Upper lobe of left lung (tissue), 6 donors: ENCODE measurements at regions not wholly inside any gene's neighbourhood (a gene's known extent, or its start where the extent isn't known, plus 50 kb on each side); places are given as distances from the start of the nearest gene placed in this dataset.

Experiments
- ATAC-seq, 2 donors: fragments of 200-7000 bp; cut with Tn5 transposase; one replicate each; pipeline ENCODE4 v1.9.1; 2022; ENCODE audit warnings: mild to moderate bottlenecking in 2 of 2, moderate library complexity in 2 of 2; ENCODE audit not compliant: low FRiP score in 2 of 2
- DNase-seq, 2 donors: peaks; one replicate each; pipeline ENCODE4 v3.0.0-alpha.2; 2019 to 2020
- H3K27ac ChIP-seq, 4 donors: fragments of 200-600 bp; sonication (generic); one replicate each; pipeline ENCODE4 v1.5.1; 2016 to 2019
- H3K27me3 ChIP-seq, 4 donors: fragments of 200-600 bp; sonication (generic); one replicate each; pipeline ENCODE4 v1.5.1; 2017 to 2019
- H3K36me3 ChIP-seq, 4 donors: fragments of 200-600 bp; sonication (generic); one replicate each; pipeline ENCODE4 v1.5.1; 2016 to 2019
- H3K4me1 ChIP-seq, 4 donors: fragments of 200-600 bp; sonication (generic); one replicate each; pipeline ENCODE4 v1.5.1; 2018 to 2019
- H3K4me3 ChIP-seq, 4 donors: fragments of 200-600 bp; sonication (generic); one replicate each; pipeline ENCODE4 v1.5.1; 2017 to 2019; ENCODE audit warnings: mild to moderate bottlenecking in 2 of 4, moderate library complexity in 1 of 4
- H3K9me3 ChIP-seq, 4 donors: fragments of 200-600 bp; sonication (generic); one replicate each; pipeline ENCODE4 v1.5.1; 2018 to 2019
- CTCF ChIP-seq, 6 experiments: fragments of 450-650 bp in 4 of 6; fragments of 200-600 bp in 2 of 6; sonication (generic) in 2 of 6; IDR thresholded peaks; one replicate each; pipeline ENCODE4 v1.5.1; 2016 to 2019; ENCODE audit warnings: antibody characterized with exemption in 6 of 6
- EP300 ChIP-seq, 4 donors: sonication (generic); formaldehyde crosslinking; IDR thresholded peaks; one replicate each; pipeline ENCODE4 v1.5.1; 2017; ENCODE audit warnings: antibody characterized with exemption in 4 of 4, control low read depth in 2 of 4
- POLR2A ChIP-seq, 4 donors: fragments of 450-650 bp; IDR thresholded peaks; one replicate each; pipeline ENCODE4 v1.5.1; 2016 to 2017; ENCODE audit warnings: antibody characterized with exemption in 4 of 4, mild to moderate bottlenecking in 2 of 4
- POLR2AphosphoS5 ChIP-seq, 2 donors: sonication (generic); formaldehyde crosslinking; IDR thresholded peaks; one replicate each; pipeline ENCODE4 v1.5.1; 2017; ENCODE audit warnings: antibody characterized with exemption in 2 of 2
- WGBS, 2 donors: methylation state at CpG; one replicate each; pipeline ENCODE4 v1.1.5; 2017 to 2018; 5-methylcytosine and 5-hydroxymethylcytosine counted together
- donor health status: DM: no; HTN: no; CAD: no; lungs with moderate emphysema.
- donor health status: DM: no; HTN: yes; CAD: no; lungs with severe emphysema.

GRCh38 chr18:34611904-34612303, 98.2 kb upstream of the DTNA start:
- 97 to 98% methylated on average over 7 to 10 of the region's 10 CpGs for WGBS, 2 donors
- peak in 1 of 2 donors; percentile 43 for ATAC-seq
- TF ChIP-seq EP300 (IDR thresholded peaks at IDR 0.05) (no peak), CTCF (IDR thresholded peaks at IDR 0.05) (no peak), POLR2AphosphoS5 (IDR thresholded peaks at IDR 0.05) (no peak), POLR2A (IDR thresholded peaks at IDR 0.05) (no peak)

GRCh38 chr18:34620258-34620861, 89.7 kb upstream of the DTNA start:
- no peaks in the 10 kb centered on the region for H3K36me3 ChIP-seq
- no peaks in the 10 kb centered on the region for H3K27me3 ChIP-seq
- H3K4me1 ChIP-seq, result no peaks in the 10 kb centered on the region
- no peak overlapping the region for H3K27ac ChIP-seq
- no peak for ATAC-seq
- DNase-seq, result no peak
- no peaks in the 10 kb centered on the region for H3K9me3 ChIP-seq
- 82 to 85% methylated on average over 5 of the region's 5 CpGs for WGBS, 2 donors
- no peak overlapping the region for H3K4me3 ChIP-seq
- TF ChIP-seq CTCF (IDR thresholded peaks at IDR 0.05) (no peak), EP300 (IDR thresholded peaks at IDR 0.05) (no peak), POLR2A (IDR thresholded peaks at IDR 0.05) (no peak), POLR2AphosphoS5 (IDR thresholded peaks at IDR 0.05) (no peak)

More at GRCh38 chr18:34611904-34612303, 98.2 kb upstream of the DTNA start:
- no peak overlapping the region for H3K27ac ChIP-seq
- no peaks in the 10 kb centered on the region for H3K27me3 ChIP-seq
- no peaks in the 10 kb centered on the region for H3K9me3 ChIP-seq
- peak in 1 of 2 donors; percentile 60 for DNase-seq
- H3K4me3 ChIP-seq, result no peak overlapping the region
- no peaks in the 10 kb centered on the region for H3K36me3 ChIP-seq
- no peaks in the 10 kb centered on the region for H3K4me1 ChIP-seq

GRCh38 chr18:34623557-34623956, 86.5 kb upstream of the DTNA start:
- no peak for ATAC-seq
- WGBS, 2 donors, result 89 to 94% methylated on average over 2 of the region's 2 CpGs

GRCh38 chr18:34624551-34624950, 85.5 kb upstream of the DTNA start:
- WGBS, 2 donors, result 47 to 48% methylated on average over 3 of the region's 3 CpGs
- Histone ChIP-seq H3K4me1 (no peaks in the 10 kb centered on the region), H3K27ac (no peak overlapping the region), H3K36me3 (no peaks in the 10 kb centered on the region), H3K27me3 (no peaks in the 10 kb centered on the region), H3K4me3 (no peak overlapping the region), H3K9me3 (no peaks in the 10 kb centered on the region)
- DNase-seq (no peak), ATAC-seq (no peak)
- TF ChIP-seq CTCF (IDR thresholded peaks at IDR 0.05) (no peak), POLR2A (IDR thresholded peaks at IDR 0.05) (no peak), EP300 (IDR thresholded peaks at IDR 0.05) (no peak), POLR2AphosphoS5 (IDR thresholded peaks at IDR 0.05) (no peak)

More at GRCh38 chr18:34623557-34623956, 86.5 kb upstream of the DTNA start:
- Histone ChIP-seq H3K27ac (no peak overlapping the region), H3K27me3 (no peaks in the 10 kb centered on the region), H3K4me3 (no peak overlapping the region), H3K36me3 (no peaks in the 10 kb centered on the region), H3K9me3 (no peaks in the 10 kb centered on the region), H3K4me1 (no peaks in the 10 kb centered on the region)
- TF ChIP-seq POLR2AphosphoS5 (IDR thresholded peaks at IDR 0.05) (no peak), POLR2A (IDR thresholded peaks at IDR 0.05) (no peak), CTCF (IDR thresholded peaks at IDR 0.05) (no peak)
- no peak for DNase-seq
